ENCODE measurements at regions not wholly inside any gene's neighbourhood (a gene's known extent, or its start where the extent isn't known, plus 50 kb on each side); places are given as distances from the start of the nearest gene placed in this dataset.
"Not testable (repeated sequence)": the region's sequence is repeated elsewhere in the genome, so short reads cannot be mapped to it uniquely, and the experiment has no call there.

DNA sequence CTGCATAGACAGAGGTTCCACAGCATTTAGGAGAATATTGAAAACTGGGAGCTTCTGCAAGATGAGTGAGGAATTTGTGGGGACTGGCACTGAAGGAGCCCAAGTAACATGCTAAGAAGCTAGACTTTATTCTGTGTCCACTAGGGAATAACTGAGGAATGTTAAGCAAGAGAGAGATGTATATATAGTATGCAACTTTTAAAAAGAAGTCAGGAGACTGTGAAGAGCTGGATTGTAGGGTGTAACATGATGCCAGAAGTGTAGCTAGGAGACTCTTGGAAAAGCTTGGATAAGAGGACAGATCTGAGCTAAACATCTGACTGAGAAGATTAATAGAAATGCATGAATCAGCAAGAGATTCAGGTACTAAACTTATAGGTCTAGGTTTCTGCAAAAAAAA is 270.6 kb upstream of the MMADHC start:
- peak overlapping the region; percentile 36 for H3K27ac ChIP-seq
- no peak for DNase-seq (ENCODE audit: low read depth, low spot score)

DNA sequence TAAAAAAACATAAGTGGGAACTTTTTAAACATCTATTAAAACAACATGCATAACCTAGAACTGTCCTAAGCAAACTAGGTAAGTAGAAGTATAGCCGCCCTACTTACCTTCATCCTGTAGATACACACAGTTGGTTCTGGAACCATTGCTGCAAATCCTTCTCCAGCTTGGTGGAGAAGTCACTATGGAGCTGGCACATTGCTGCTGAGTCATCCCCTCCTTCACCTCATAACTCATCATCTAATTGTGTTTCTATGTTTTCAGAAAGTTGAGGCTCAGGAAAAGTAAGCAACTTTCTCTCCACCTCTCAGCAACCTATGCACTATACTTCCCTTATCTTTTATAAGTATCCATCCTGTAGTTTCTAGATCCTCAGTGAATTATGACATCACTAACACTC is 269.8 kb upstream of the MMADHC start:
- no peak for DNase-seq (ENCODE audit: low read depth, low spot score)
- H3K27ac ChIP-seq = no peak overlapping the region

DNA sequence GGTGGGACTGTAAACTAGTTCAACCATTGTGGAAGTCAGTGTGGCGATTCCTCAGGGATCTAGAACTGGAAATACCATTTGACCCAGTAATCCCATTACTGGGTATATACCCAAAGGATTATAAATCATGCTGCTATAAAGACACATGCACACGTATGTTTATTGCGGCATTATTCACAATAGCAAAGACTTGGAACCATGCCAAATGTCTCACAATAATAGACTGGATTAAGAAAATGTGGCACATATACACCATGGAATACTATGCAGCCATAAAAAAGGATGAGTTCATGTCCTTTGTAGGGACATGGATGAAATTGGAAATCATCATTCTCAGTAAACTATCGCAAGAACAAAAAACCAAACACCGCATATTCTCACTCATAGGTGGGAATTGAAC is 268.3 kb upstream of the MMADHC start:
- DNase-seq (ENCODE audit: low read depth, low spot score) = not testable (repeated sequence)

DNA sequence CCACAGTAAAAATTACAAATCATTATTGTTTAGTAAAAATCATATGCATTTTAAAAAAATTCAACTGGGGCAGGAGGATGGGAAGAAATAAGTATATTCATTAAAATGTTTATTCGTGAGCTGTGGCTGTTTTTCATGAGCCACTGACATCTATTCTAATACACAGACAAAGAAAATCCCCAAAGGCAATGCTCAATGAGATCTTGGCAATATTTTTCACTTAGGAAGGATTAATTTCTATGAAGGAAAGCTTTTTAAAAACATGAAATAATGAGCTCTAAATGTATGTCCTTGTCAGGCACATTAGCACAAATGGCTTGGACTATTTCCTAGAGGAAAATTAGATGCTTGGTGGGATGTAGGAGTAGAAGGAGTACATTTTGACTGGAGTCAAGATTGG is 262.0 kb upstream of the MMADHC start:
- DNase-seq (ENCODE audit: low read depth, low spot score) = no peak
- no peak overlapping the region for H3K27ac ChIP-seq

More for the DNA sequence above, 268.3 kb upstream of the MMADHC start:
- H3K27ac ChIP-seq = not testable (repeated sequence)

DNA sequence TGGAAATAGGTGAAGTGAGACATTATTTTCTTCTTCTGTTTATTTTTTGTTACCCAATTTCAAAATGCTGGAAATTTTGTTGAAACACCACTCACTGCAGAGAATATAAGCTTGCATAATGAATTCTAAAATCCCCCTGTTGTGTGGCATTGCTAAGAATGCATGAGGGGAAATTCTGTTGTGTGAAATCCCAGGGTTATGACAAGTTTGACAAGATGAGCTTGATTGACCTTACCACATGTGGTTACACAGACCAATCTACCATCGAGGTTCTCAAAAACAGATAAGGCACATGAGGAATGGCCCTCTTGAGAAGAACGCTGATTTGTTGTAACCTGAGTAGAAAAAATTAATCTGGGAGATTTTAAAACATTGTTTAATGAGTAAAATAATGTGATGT is 261.6 kb upstream of the MMADHC start:
- no peak for DNase-seq (ENCODE audit: low read depth, low spot score)
- no peak overlapping the region for H3K27ac ChIP-seq

DNA sequence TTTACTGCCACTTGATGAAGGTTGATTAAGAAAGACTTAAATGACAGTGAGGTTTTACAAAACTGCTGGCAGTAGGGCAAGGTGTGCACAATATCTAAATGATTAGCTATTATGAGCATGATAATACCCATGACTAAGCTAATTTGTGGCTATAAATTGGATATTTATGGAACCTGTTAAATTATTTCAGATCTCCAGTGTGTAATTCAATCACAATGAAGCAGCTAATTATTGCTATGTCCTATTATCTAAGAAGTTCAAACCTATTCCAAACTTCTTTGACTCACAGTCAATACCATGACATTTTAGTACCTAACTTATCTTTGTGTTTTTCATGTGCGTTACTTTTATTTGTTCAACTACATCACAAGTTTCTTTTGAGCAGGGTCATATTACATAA is 253.8 kb upstream of the MMADHC start:
- no peak overlapping the region for H3K27ac ChIP-seq
- no peak for DNase-seq (ENCODE audit: low read depth, low spot score)

DNA sequence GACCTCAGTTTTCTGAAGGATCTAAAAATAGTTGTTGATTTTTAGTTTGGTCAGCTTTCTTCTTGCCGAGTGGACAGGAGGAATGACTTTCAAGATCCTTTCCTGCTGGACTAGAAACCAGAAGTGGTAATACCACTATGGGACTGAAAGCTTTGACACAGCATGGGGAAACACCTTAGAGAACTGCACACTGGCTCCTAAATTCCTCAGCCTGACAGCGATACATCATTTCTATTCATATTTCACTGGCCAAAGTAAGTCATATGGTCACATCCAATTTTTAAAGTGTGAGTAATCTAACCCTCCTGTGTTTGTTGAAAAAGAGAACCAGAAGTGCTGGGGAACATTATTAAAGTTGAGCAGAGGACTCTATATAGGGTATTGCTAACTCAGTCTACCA is 244.7 kb upstream of the MMADHC start:
- no peak for DNase-seq (ENCODE audit: low read depth, low spot score)
- no peak overlapping the region for H3K27ac ChIP-seq

DNA sequence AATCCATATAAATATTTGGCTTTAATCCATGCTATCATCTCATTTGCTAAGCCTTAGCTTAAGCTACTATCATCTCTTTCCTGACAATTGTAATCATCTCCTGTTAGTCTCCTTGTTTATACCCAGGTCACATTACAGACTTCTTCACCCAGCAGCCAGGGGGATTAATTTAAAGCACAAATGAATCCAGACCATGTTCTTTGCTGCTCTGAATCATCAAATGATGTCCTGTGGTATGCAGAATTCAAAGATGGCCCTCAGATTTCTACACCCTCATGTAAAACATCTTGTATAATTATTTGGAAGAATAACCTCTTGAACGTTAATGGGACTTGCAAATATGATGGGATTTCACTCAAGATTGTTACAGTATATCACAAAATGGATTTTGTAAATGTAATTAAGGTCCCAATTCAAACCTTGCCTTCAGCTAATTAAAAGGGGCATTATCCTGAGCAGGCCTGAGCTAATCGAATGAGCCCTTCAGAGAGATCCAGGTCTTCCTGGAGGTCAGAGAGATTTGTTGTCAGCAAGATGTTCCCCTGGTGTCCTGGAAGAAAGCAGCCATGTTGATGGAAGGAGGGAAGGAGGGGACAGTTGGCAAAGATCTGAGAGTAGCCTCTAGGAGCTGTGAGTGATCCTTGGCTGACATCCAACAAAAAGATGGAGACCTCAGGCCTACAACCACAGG is 241.1 kb upstream of the MMADHC start:
- H3K27ac ChIP-seq = no peak overlapping the region
- DNase-seq (ENCODE audit: low read depth, low spot score) = no peak

DNA sequence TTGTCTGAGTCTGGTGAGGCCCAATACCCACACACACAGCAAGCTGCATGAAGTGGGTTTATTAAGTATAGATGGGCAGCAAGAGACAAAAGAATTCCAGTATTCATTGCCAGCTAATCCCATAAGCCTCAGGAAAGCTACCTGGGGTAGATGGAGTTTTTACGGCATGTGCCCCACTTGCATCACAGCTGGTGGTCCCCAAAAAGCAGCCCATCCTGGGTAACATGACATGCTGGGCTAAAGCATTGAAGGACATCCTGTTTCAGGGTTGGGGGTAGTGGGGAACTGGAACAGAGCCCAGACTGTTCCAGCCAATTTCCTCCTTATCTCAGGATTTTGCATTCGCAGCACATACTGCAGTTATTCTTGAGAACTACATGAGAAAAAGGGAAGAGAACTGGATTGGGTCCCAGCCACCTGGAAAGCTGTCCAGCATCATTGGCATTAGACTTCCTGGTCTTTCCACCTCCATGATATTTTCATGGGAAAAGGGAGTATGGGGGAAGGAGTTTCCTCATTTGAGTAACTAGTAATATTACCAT is 240.1 kb upstream of the MMADHC start:
- H3K27ac ChIP-seq = no peak overlapping the region
- no peak for DNase-seq (ENCODE audit: low read depth, low spot score)

DNA sequence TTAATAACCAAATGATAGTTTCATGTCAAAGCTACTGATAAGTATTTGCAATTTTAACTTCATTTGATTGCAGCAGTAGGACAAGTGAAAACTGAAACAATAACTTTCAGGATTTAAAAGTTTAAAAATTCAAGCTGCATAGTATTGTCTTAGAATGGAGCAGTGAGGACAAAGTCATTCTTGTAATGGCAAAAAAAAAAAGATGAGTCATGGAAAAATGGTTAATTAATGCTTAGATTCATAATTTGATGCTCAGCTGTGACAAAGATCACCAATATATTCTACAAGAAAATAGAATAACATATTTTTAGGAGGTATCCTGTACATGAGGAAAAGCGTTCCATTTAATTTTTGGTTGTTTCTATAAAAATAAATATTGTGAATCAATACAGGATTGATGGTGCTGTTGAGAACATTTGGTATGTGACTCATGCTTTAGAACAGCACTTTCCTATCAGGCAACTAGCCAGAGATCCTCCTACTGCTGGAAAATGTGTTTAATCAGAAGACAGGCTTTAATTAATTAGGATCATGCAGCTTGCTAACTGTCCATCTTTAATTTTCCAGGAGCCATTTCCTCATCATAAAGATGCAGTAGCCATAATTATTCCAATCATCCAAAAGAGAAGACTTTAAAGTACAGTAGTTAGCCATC is 239.0 kb upstream of the MMADHC start:
- DNase-seq (ENCODE audit: low read depth, low spot score) = no peak

DNA sequence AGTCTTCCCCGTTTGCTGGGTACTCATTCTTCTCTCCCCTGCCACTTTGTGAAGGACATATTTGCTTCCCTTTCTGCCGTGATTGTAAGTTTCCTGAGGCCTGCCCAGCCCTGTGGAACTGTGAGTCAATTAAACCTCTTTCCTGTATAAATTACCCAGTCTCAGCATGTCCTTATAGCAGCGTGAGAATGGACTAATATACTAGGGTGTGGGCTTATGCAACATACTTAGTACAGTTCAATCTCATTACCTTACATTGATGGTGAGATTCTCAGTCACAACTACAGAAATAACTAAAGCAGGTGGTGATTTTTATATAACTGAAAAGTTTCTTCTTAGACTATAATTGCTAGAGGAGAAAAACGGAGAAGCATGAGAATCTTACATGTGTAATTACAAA is 237.9 kb upstream of the MMADHC start:
- no peak for DNase-seq (ENCODE audit: low read depth, low spot score)

More for the DNA sequence above, 239.0 kb upstream of the MMADHC start:
- no peak overlapping the region for H3K27ac ChIP-seq

DNA sequence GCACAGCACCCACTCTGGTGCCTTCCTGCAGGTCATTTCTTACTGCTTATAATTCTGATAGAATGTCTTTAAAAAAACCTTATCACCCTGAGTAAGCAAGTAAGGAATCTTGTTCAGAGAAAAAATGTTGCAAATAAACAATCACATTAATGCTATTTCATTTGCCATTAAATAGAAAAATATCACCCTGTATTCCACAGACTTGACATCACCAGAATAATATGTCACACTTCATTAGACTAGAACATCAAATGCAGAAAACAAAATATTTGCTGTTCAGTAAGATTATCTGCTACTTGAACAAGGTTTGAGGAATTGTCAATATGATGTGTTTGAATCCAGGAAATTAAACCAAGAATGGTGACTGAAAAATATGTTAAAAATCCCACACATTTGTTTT is 236.6 kb upstream of the MMADHC start:
- no peak for DNase-seq (ENCODE audit: low read depth, low spot score)
- no peak overlapping the region for H3K27ac ChIP-seq

More for the DNA sequence above, 237.9 kb upstream of the MMADHC start:
- H3K27ac ChIP-seq = peak overlapping the region; percentile 16

DNA sequence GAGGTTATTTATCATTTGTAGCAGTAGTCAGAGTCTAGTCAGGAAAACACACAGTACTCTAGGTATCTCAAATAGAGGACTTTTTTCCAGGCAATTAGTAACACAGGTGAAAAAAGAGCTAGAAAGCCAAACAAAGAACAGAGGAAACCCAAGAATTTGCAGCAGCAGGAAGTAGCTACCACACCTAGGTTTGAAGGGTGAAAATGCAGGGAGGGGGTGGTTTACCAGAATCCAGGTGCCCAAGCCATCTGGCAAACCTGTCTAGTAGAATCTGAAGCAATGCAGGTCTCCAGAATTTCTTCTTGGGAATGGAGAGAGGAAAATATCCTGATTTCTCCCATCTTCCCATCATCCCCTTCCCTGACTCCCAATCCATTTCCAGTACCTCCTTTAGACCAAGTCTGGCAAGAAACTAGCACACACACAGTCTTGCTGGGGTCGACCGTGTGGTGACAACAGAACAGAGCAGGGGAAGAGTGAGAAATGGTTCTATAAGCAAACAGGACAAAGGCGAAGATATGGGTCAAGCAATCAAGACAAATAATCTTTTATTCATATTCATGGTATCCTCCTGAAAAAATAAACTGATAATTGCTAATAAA is 231.9 kb upstream of the MMADHC start:
- DNase-seq (ENCODE audit: low read depth, low spot score) = no peak

DNA sequence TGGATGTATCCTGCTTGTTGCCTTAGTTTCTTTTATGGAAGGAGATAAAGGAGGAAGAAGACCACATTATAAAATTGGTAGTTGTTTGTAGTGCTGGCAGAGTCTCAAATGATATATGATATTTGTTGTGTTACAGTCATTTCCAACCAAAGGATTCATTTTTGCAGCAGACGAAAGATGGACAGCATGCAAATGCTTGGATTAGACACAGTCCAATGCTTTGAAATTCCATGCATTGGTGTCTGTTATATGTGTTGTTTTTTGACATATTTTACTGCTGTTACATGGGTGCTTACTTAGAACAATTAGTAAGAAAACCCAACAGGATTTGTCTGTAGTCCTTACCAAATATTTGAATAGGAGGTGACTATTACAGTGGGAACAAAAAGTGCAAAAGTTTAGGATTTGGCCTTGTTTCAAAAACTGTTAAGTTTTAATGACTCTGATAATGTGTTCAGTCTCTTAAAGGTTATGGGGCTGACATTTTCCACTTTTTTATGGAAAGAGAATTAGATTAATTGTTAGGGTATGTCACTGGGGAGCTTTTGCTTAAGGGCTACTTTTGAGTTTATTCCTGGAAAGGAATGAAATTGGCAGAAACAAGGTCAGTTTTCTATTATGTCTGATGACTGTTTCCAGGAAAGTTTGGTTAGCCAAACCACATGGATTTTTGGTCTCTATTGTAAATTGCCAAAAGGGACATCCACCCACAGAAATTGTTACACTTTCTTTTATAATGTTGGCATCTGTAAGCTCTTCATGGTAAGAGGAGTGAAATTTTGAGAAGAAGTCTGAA is 229.4 kb upstream of the MMADHC start:
- DNase-seq (ENCODE audit: low read depth, low spot score) = no peak
- H3K27ac ChIP-seq = no peak overlapping the region

More for the DNA sequence above, 231.9 kb upstream of the MMADHC start:
- no peak overlapping the region for H3K27ac ChIP-seq

DNA sequence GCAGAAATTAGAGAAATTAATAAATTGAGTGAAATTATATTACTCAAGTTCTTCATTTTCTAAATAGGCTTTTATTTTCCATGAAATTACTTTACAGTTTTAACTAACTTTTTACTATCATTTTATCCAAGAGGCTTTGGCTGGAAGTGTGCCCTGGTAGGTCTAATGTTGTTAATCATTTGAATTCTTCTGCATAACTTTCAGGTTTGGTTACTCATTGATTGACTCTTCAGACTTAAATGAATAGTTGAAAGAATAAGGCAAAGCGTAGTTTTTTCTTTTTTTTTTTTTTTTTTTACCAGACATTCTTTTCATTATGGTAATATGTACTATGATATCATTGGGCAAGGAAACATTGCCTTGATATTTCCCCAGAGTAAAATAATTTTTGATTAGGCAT is 228.4 kb upstream of the MMADHC start:
- H3K27ac ChIP-seq = no peak overlapping the region
- no peak for DNase-seq (ENCODE audit: low read depth, low spot score)

DNA sequence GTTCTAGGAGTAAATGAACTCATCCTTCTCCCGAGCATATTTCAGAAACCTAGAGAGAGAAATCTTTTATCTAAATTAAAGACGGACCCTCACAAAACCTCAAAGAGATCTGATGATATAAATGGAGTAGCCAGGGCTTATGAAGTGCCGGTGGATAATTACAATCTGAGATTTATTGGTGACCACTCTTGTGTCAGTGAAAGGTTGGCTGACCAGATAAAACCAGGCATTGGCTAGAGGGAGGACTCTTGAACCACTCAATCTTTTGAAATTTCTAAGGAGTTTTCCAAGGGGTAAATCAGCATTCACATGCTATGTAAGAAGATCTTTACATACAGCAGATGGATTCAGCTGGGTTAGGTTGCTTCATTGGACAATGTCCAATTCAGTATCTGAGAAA is 227.3 kb upstream of the MMADHC start:
- no peak for DNase-seq (ENCODE audit: low read depth, low spot score)
- no peak overlapping the region for H3K27ac ChIP-seq

DNA sequence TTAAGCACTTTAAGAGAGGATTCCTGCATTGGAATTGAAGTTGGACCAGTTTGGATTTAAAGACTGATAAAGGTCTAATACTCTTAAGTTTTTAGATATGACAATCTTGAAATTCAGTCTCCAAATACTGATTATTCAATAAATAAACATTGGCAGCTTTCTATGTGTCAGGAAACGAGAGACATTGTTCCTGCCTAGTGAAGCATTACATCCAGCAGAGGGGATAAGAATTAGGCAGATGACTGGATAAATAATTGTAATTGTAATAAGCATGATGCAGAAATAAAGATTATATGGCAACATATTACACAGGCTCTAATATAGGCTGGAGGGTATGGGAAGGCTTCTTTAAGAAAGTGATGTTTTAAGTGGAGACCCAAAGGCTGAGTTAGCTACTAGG is 226.5 kb upstream of the MMADHC start:
- no peak overlapping the region for H3K27ac ChIP-seq
- DNase-seq (ENCODE audit: low read depth, low spot score) = no peak

DNA sequence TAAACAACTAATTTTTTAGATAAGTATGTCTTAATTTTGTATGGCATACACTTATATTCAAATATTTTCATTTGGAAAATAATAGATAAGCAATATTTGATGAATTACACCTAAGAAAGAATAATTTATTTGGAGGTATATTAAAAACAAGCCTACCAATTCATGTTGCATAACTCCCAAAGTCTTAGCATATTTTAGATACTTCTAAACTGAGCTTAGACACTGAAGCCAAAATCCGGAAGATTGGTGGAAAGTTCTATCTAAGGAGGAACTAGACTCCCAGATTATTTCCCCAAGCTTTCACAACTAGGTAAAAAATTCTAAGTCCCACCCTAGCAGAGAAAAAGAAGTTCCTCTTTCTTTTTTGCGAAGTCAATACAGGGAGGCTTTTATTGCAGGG is 221.0 kb upstream of the MMADHC start:
- no peak overlapping the region for H3K27ac ChIP-seq
- DNase-seq (ENCODE audit: low read depth, low spot score) = no peak

DNA sequence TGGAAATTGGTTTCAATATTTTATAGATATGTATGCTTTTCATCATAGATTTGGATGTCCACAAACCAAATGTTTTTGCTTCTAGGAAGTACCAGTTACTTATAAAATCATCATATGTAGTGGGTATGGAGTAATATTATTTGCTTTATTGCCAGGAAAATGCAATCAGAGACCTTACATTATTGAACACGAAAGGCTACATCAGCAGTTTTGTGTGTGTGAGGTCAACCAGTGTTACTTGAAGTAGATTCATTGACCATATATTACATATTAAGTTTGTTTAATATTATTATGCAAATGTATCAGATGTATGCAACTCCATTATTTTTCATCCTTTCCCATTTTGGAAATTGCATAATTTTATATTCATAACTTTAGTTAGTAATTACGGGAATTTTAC is 219.1 kb upstream of the MMADHC start:
- DNase-seq (ENCODE audit: low read depth, low spot score) = no peak
- H3K27ac ChIP-seq = no peak overlapping the region

DNA sequence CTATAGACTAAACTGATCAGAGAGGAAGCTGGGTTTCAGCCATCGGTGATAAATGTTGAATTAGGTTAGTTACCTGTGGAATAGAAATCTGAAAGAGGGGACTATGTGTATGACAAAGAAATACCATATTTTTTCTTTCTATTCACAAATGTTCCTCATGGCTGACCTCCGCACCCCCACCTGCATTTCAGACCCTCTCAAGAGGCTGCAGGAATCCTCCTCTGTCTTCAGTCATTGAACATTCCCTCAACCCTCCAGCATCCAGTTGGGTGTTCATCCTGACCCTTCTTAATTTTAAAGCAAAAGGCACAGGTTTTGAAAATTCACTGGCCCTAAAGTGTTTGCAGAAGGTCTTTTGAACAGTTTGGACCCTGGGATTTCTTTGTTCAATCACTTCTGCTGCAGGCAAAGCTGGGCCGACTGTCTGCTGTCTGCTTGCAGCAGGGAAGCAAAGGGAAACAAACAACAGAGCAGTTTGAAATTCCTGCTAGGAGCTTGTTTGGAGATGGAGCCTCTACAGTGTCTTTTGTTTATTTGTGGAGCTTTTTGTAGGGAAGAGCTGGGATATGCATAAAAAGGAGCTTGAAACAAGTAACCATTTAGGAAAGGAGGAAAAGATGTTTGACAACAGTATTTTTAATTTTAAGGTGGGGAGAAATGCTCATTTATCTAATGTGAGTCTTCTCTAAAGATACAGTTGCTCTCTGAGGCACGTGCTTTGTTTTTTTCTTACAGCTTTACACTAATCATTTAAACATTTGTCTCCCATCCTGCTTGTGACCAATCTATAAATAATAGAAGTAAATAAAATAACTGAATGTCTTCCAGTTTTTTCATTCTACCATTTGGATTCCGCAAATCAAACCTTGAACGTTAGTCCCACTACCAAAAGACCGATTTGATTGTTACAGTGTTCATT is 213.3 kb upstream of the MMADHC start:
- no peak for DNase-seq (ENCODE audit: low read depth, low spot score)
- H3K27ac ChIP-seq = no peak overlapping the region

Measured in epithelial cell of prostate (primary cell).